C4-2B (cell line): ENCODE measurements at regions not wholly inside any gene's neighbourhood (a gene's known extent, or its start where the extent isn't known, plus 50 kb on each side); places are given as distances from the start of the nearest gene placed in this dataset.

Experiments
- CTCF ChIP-seq: fragments of 450-650 bp; conservative IDR thresholded peaks from 2 replicates; pipeline ENCODE4 v1.5.1; 2017; ENCODE audit warnings: mild to moderate bottlenecking
- ZFX ChIP-seq: fragments of 450-650 bp; IDR thresholded peaks from 2 replicates; pipeline ENCODE4 v1.6.1; 2017

GRCh38 chr2:67854103-67854743, 208.6 kb downstream of the C1D start:
- TF ChIP-seq CTCF (no peak), ZFX (no peak)
